ENCODE measurements at regions not wholly inside any gene's neighbourhood (a gene's known extent, or its start where the extent isn't known, plus 50 kb on each side); places are given as distances from the start of the nearest gene placed in this dataset.

GRCh38 chr10:20726381-20726780 is 170.7 kb downstream of the NEBL start:
- TF ChIP-seq POLR2AphosphoS5 (IDR thresholded peaks at IDR 0.05), result no peak
- no peak for TF ChIP-seq EP300 (IDR thresholded peaks at IDR 0.05; ENCODE audit: low read depth)
- TF ChIP-seq CTCF (IDR thresholded peaks at IDR 0.05), result no peak
- TF ChIP-seq POLR2A (IDR thresholded peaks at IDR 0.05), result no peak
- Histone ChIP-seq H3K4me3 (no peak overlapping the region), H3K36me3 (no peaks in the 10 kb centered on the region), H3K27ac (no peak overlapping the region), H3K9me3 (peaks cover 0 to under 1% of the 10 kb centered on the region in 2 donors), H3K27me3 (no peaks in the 10 kb centered on the region), H3K4me1 (no peaks in the 10 kb centered on the region)
- DNase-seq, result no peak
- in situ Hi-C loops (cut with MboI; ENCODE audit: low pct_ligation_motif_present in 1 of 4, low pct_unique_long_range_greater_than_20kb in 1 of 4, low sequenced_read_pairs in 3 of 4) (no loop called here), intact Hi-C loops (cut with DNase I; ENCODE audit: low total_unique reads) (no loop called here)
- WGBS, 2 donors (ENCODE audit: low coverage in 1 of 2), result 89 to 100% methylated on average over 1 to 3 of the region's 3 CpGs

- intact Hi-C loops (cut with DNase I; ENCODE audit: low total_unique reads) (no loop called here), in situ Hi-C loops (cut with MboI; ENCODE audit: low pct_ligation_motif_present in 1 of 4, low pct_unique_long_range_greater_than_20kb in 1 of 4, low sequenced_read_pairs in 3 of 4) (no loop called here)
- Histone ChIP-seq H3K4me3 (no peak overlapping the region), H3K36me3 (no peaks in the 10 kb centered on the region), H3K4me1 (no peaks in the 10 kb centered on the region), H3K27ac (no peak overlapping the region), H3K9me3 (no peaks in the 10 kb centered on the region), H3K27me3 (no peaks in the 10 kb centered on the region)
- WGBS, 2 donors (ENCODE audit: low coverage in 1 of 2), result 87 to 89% methylated on average over 1 of the region's 1 CpG
- no peak for DNase-seq
- no peak for TF ChIP-seq POLR2A (IDR thresholded peaks at IDR 0.05)
- no peak for TF ChIP-seq POLR2AphosphoS5 (IDR thresholded peaks at IDR 0.05)
- no peak for TF ChIP-seq EP300 (IDR thresholded peaks at IDR 0.05; ENCODE audit: low read depth)
- TF ChIP-seq CTCF (IDR thresholded peaks at IDR 0.05), result no peak
These were observed 182.1 kb downstream of the NEBL start for GRCh38 chr10:20714979-20715378.

- no peak for TF ChIP-seq CTCF (IDR thresholded peaks at IDR 0.05)
- TF ChIP-seq POLR2AphosphoS5 (IDR thresholded peaks at IDR 0.05), result no peak
- no peak for TF ChIP-seq EP300 (IDR thresholded peaks at IDR 0.05; ENCODE audit: low read depth)
- no peak for TF ChIP-seq POLR2A (IDR thresholded peaks at IDR 0.05)
- WGBS, 2 donors (ENCODE audit: low coverage in 1 of 2), result 0% methylated on average over 1 of the region's 1 CpG
- no peak for DNase-seq
- Histone ChIP-seq H3K9me3 (no peaks in the 10 kb centered on the region), H3K36me3 (no peaks in the 10 kb centered on the region), H3K4me1 (no peaks in the 10 kb centered on the region), H3K27me3 (no peaks in the 10 kb centered on the region), H3K4me3 (no peak overlapping the region), H3K27ac (no peak overlapping the region)
- in situ Hi-C loops (cut with MboI; ENCODE audit: low pct_ligation_motif_present in 1 of 4, low pct_unique_long_range_greater_than_20kb in 1 of 4, low sequenced_read_pairs in 3 of 4) (no loop called here), intact Hi-C loops (cut with DNase I; ENCODE audit: low total_unique reads) (no loop called here)
These were observed 182.6 kb downstream of the NEBL start for GRCh38 chr10:20714518-20714917.

- DNase-seq, result no peak
- H3K36me3 ChIP-seq, result no peaks in the 10 kb centered on the region
- no peak overlapping the region for H3K27ac ChIP-seq
- no peaks in the 10 kb centered on the region for H3K27me3 ChIP-seq
- H3K9me3 ChIP-seq, result no peaks in the 10 kb centered on the region
- in situ Hi-C loops (cut with MboI; ENCODE audit: low pct_ligation_motif_present in 1 of 4, low pct_unique_long_range_greater_than_20kb in 1 of 4, low sequenced_read_pairs in 3 of 4) (no loop called here), intact Hi-C loops (cut with DNase I; ENCODE audit: low total_unique reads) (no loop called here)
- H3K4me3 ChIP-seq, result no peak overlapping the region
- no peaks in the 10 kb centered on the region for H3K4me1 ChIP-seq
- 63 to 67% methylated on average over 1 of the region's 1 CpG for WGBS, 2 donors (ENCODE audit: low coverage in 1 of 2)
- TF ChIP-seq POLR2A (IDR thresholded peaks at IDR 0.05), result no peak
- TF ChIP-seq CTCF (IDR thresholded peaks at IDR 0.05), result no peak
- no peak for TF ChIP-seq POLR2AphosphoS5 (IDR thresholded peaks at IDR 0.05)
These were observed 183.7 kb downstream of the NEBL start for GRCh38 chr10:20713420-20713819.
